ENCODE measurements at regions not wholly inside any gene's neighbourhood (a gene's known extent, or its start where the extent isn't known, plus 50 kb on each side); places are given as distances from the start of the nearest gene placed in this dataset.

- no peak for TF ChIP-seq EP300 (IDR thresholded peaks at IDR 0.05)
- TF ChIP-seq CTCF (IDR thresholded peaks at IDR 0.05), result no peak
- TF ChIP-seq POLR2AphosphoS5 (IDR thresholded peaks at IDR 0.05), result no peak
- TF ChIP-seq POLR2A (IDR thresholded peaks at IDR 0.05), result no peak
- WGBS, result 53% methylated on average over 7 of the region's 7 CpGs
- Histone ChIP-seq H3K27me3 (no peaks in the 10 kb centered on the region), H3K4me1 (no peaks in the 10 kb centered on the region), H3K4me3 (no peak overlapping the region), H3K9me3 (peaks cover 6% of the 10 kb centered on the region), H3K36me3 (no peaks in the 10 kb centered on the region), H3K27ac (no peak overlapping the region)
- DNase-seq (ENCODE audit: low spot score in 2 of 2), result no peak
Observed at GRCh38 chr7:67858931-67859330, 862.3 kb downstream of the TYW1 start.

GRCh38 chr7:67863911-67864310 is 867.3 kb downstream of the TYW1 start:
- 79% methylated on average over 6 of the region's 6 CpGs for WGBS
- DNase-seq (ENCODE audit: low spot score in 2 of 2), result no peak
- Histone ChIP-seq H3K4me3 (no peak overlapping the region), H3K27ac (no peak overlapping the region), H3K4me1 (no peaks in the 10 kb centered on the region), H3K9me3 (peaks cover 6% of the 10 kb centered on the region), H3K27me3 (no peaks in the 10 kb centered on the region), H3K36me3 (no peaks in the 10 kb centered on the region)
- no peak for TF ChIP-seq POLR2A (IDR thresholded peaks at IDR 0.05)
- TF ChIP-seq POLR2AphosphoS5 (IDR thresholded peaks at IDR 0.05), result no peak
- TF ChIP-seq CTCF (IDR thresholded peaks at IDR 0.05), result no peak
- no peak for TF ChIP-seq EP300 (IDR thresholded peaks at IDR 0.05)

GRCh38 chr7:67866054-67866453 is 869.4 kb downstream of the TYW1 start:
- no peak for DNase-seq (ENCODE audit: low spot score in 2 of 2)
- Histone ChIP-seq H3K4me1 (no peaks in the 10 kb centered on the region), H3K27ac (no peak overlapping the region), H3K27me3 (no peaks in the 10 kb centered on the region), H3K4me3 (no peak overlapping the region), H3K9me3 (peaks cover 6% of the 10 kb centered on the region), H3K36me3 (no peaks in the 10 kb centered on the region)
- TF ChIP-seq POLR2A (IDR thresholded peaks at IDR 0.05) (no peak), EP300 (IDR thresholded peaks at IDR 0.05) (no peak), POLR2AphosphoS5 (IDR thresholded peaks at IDR 0.05) (no peak), CTCF (IDR thresholded peaks at IDR 0.05) (no peak)

- 84% methylated on average over 3 of the region's 3 CpGs for WGBS
- Histone ChIP-seq H3K27ac (no peak overlapping the region), H3K36me3 (no peaks in the 10 kb centered on the region), H3K9me3 (peaks cover 5% of the 10 kb centered on the region), H3K4me1 (no peaks in the 10 kb centered on the region), H3K27me3 (no peaks in the 10 kb centered on the region), H3K4me3 (no peak overlapping the region)
- no peak for DNase-seq (ENCODE audit: low spot score in 2 of 2)
- TF ChIP-seq EP300 (IDR thresholded peaks at IDR 0.05) (no peak), POLR2AphosphoS5 (IDR thresholded peaks at IDR 0.05) (no peak), CTCF (IDR thresholded peaks at IDR 0.05) (no peak), POLR2A (IDR thresholded peaks at IDR 0.05) (no peak)
Observed at GRCh38 chr7:67866812-67867211, 870.2 kb downstream of the TYW1 start.

- no peaks in the 10 kb centered on the region for H3K36me3 ChIP-seq
- TF ChIP-seq CTCF (IDR thresholded peaks at IDR 0.05) (no peak), POLR2AphosphoS5 (IDR thresholded peaks at IDR 0.05) (no peak), EP300 (IDR thresholded peaks at IDR 0.05) (no peak), POLR2A (IDR thresholded peaks at IDR 0.05) (no peak)
- H3K9me3 ChIP-seq, result no peaks in the 10 kb centered on the region
- H3K4me3 ChIP-seq, result no peak overlapping the region
- no peak overlapping the region for H3K27ac ChIP-seq
- 88% methylated on average over 2 of the region's 2 CpGs for WGBS
- DNase-seq (ENCODE audit: low spot score in 2 of 2), result no peak
- H3K27me3 ChIP-seq, result peaks cover 3% of the 10 kb centered on the region
- no peaks in the 10 kb centered on the region for H3K4me1 ChIP-seq
Observed at GRCh38 chr7:67870396-67870795, 873.8 kb downstream of the TYW1 start.
